NT2/D1 (cell line): ENCODE measurements at regions not wholly inside any gene's neighbourhood (a gene's known extent, or its start where the extent isn't known, plus 50 kb on each side); places are given as distances from the start of the nearest gene placed in this dataset.
"Not testable (repeated sequence)": the region's sequence is repeated elsewhere in the genome, so short reads cannot be mapped to it uniquely, and the experiment has no call there.

Source experiments
- DNase-seq: peaks from one replicate; pipeline ENCODE4 v3.0.0-alpha.2; 2011; ENCODE audit warnings: low read depth, low spot score
- H3K27me3 ChIP-seq: 2 replicates; pipeline ENCODE4 v1.6.0; 2011; ENCODE audit warnings: mild to moderate bottlenecking; ENCODE audit not compliant: insufficient read length, insufficient read depth
- H3K36me3 ChIP-seq: 2 replicates; pipeline ENCODE4 v1.6.1; 2011; ENCODE audit warnings: mild to moderate bottlenecking, low read length, mixed read lengths; ENCODE audit not compliant: insufficient read depth, insufficient read length
- H3K4me1 ChIP-seq: 2 replicates; pipeline ENCODE4 v1.5.1; 2011; ENCODE audit not compliant: insufficient read depth, insufficient read length
- H3K4me3 ChIP-seq: 2 replicates; pipeline ENCODE4 v1.5.1; 2011; ENCODE audit warnings: low read depth; ENCODE audit not compliant: insufficient read length
- H3K9ac ChIP-seq: 2 replicates; pipeline ENCODE4 v1.6.0; 2011; ENCODE audit warnings: low read depth; ENCODE audit not compliant: insufficient read length
- H3K9me3 ChIP-seq: 2 replicates; pipeline ENCODE4 v1.5.1; 2011; ENCODE audit warnings: mild to moderate bottlenecking, low read length; ENCODE audit not compliant: insufficient read depth
- SUZ12 ChIP-seq: IDR thresholded peaks from 2 replicates; pipeline ENCODE4 v1.6.1; 2011; ENCODE audit not compliant: insufficient read length, insufficient read depth; ENCODE audit errors: extremely low read depth
- YY1 ChIP-seq: IDR thresholded peaks from 2 replicates; pipeline ENCODE4 v1.6.1; 2011; ENCODE audit not compliant: insufficient read length, insufficient read depth
- ZNF274 ChIP-seq: IDR thresholded peaks from 2 replicates; pipeline ENCODE4 v1.6.1; 2011; ENCODE audit warnings: mild to moderate bottlenecking, low read depth, low read length

GRCh38 chr3:75840160-75840559, 54.8 kb upstream of the ZNF717 start:
- not testable (repeated sequence) for H3K36me3 ChIP-seq, H3K4me1 ChIP-seq, DNase-seq, H3K4me3 ChIP-seq, H3K9ac ChIP-seq, H3K9me3 ChIP-seq, H3K27me3 ChIP-seq

- not testable (repeated sequence) for H3K27me3 ChIP-seq, H3K4me1 ChIP-seq, H3K4me3 ChIP-seq, DNase-seq, H3K9me3 ChIP-seq, H3K9ac ChIP-seq, H3K36me3 ChIP-seq
Measured at GRCh38 chr3:75850301-75851008, 65.1 kb upstream of the ZNF717 start.

GRCh38 chr3:75863130-75863529, 77.8 kb upstream of the ZNF717 start:
- H3K36me3 ChIP-seq: no peaks in the 10 kb centered on the region
- H3K9ac ChIP-seq: no peak overlapping the region
- no peak for DNase-seq
- H3K4me3 ChIP-seq: no peak overlapping the region
- no peak for TF ChIP-seq SUZ12
- TF ChIP-seq YY1: no peak
- TF ChIP-seq ZNF274: no peak
- H3K4me1 ChIP-seq: no peaks in the 10 kb centered on the region
- H3K9me3 ChIP-seq: no peaks in the 10 kb centered on the region
- no peaks in the 10 kb centered on the region for H3K27me3 ChIP-seq

GRCh38 chr3:75863878-75864277, 78.5 kb upstream of the ZNF717 start:
- TF ChIP-seq SUZ12: no peak
- no peak for TF ChIP-seq ZNF274
- TF ChIP-seq YY1: no peak
- no peaks in the 10 kb centered on the region for H3K27me3 ChIP-seq
- H3K4me1 ChIP-seq: no peaks in the 10 kb centered on the region
- no peak for DNase-seq
- H3K4me3 ChIP-seq: no peak overlapping the region
- H3K9ac ChIP-seq: no peak overlapping the region
- H3K9me3 ChIP-seq: no peaks in the 10 kb centered on the region
- H3K36me3 ChIP-seq: no peaks in the 10 kb centered on the region

GRCh38 chr3:75883719-75884118, 98.4 kb upstream of the ZNF717 start:
- not testable (repeated sequence) for H3K27me3 ChIP-seq, DNase-seq, H3K9me3 ChIP-seq, H3K4me1 ChIP-seq, H3K4me3 ChIP-seq, H3K36me3 ChIP-seq, H3K9ac ChIP-seq

GRCh38 chr3:75886971-75887526, 101.7 kb upstream of the ZNF717 start:
- no peaks in the 10 kb centered on the region for H3K4me1 ChIP-seq
- DNase-seq: no peak
- no peak overlapping the region for H3K9ac ChIP-seq
- TF ChIP-seq YY1 (no peak), SUZ12 (no peak), ZNF274 (no peak)
- H3K9me3 ChIP-seq: no peaks in the 10 kb centered on the region
- H3K4me3 ChIP-seq: no peak overlapping the region
- no peaks in the 10 kb centered on the region for H3K27me3 ChIP-seq
- no peaks in the 10 kb centered on the region for H3K36me3 ChIP-seq

GRCh38 chr3:75894234-75894633, 108.9 kb upstream of the ZNF717 start:
- Histone ChIP-seq H3K4me3 (no peak overlapping the region), H3K36me3 (no peaks in the 10 kb centered on the region), H3K4me1 (no peaks in the 10 kb centered on the region)

GRCh38 chr3:75896265-75896664, 110.9 kb upstream of the ZNF717 start:
- Histone ChIP-seq H3K9ac (no peak overlapping the region), H3K27me3 (no peaks in the 10 kb centered on the region), H3K4me1 (no peaks in the 10 kb centered on the region), H3K4me3 (no peak overlapping the region), H3K9me3 (no peaks in the 10 kb centered on the region), H3K36me3 (no peaks in the 10 kb centered on the region)
- TF ChIP-seq YY1 (no peak), SUZ12 (no peak), ZNF274 (no peak)
- DNase-seq: no peak

More at GRCh38 chr3:75894234-75894633, 108.9 kb upstream of the ZNF717 start:
- no peak for DNase-seq
- TF ChIP-seq SUZ12 (no peak), ZNF274 (no peak), YY1 (no peak)
- no peaks in the 10 kb centered on the region for H3K27me3 ChIP-seq
- no peak overlapping the region for H3K9ac ChIP-seq
- no peaks in the 10 kb centered on the region for H3K9me3 ChIP-seq

GRCh38 chr3:75901446-75901845, 116.1 kb upstream of the ZNF717 start:
- not testable (repeated sequence) for DNase-seq, H3K4me3 ChIP-seq, H3K9me3 ChIP-seq, H3K4me1 ChIP-seq, H3K9ac ChIP-seq, H3K36me3 ChIP-seq
- H3K27me3 ChIP-seq: peaks cover 11% of the 10 kb centered on the region
